Sigmoid colon (tissue), 3 donors: ENCODE measurements at regions not wholly inside any gene's neighbourhood (a gene's known extent, or its start where the extent isn't known, plus 50 kb on each side); places are given as distances from the start of the nearest gene placed in this dataset.

Experiments used
- CTCF ChIP-seq, 4 experiments: fragments of 450-650 bp in 3 of 4; fragments of 200-600 bp in 1 of 4; IDR thresholded peaks; one replicate each; pipeline ENCODE4 v1.5.1; 2016 to 2019; ENCODE audit warnings: antibody characterized with exemption in 4 of 4, mild to moderate bottlenecking in 3 of 4, moderate library complexity in 2 of 4
- POLR2A ChIP-seq, 2 donors: fragments of 450-650 bp; IDR thresholded peaks; one replicate each; pipeline ENCODE4 v1.6.1; 2016; ENCODE audit warnings: antibody characterized with exemption in 2 of 2, mild to moderate bottlenecking in 2 of 2, moderate library complexity in 2 of 2

GRCh38 chr10:52368725-52369124 lies 54.6 kb downstream of the DKK1 start:
- TF ChIP-seq CTCF (IDR thresholded peaks at IDR 0.05) (no peak), POLR2A (IDR thresholded peaks at IDR 0.05) (no peak)
